Activated CD4-positive, alpha-beta T cell treated with anti-CD3 and anti-CD28 coated beads for 4 hours (primary cell): ENCODE measurements at regions not wholly inside any gene's neighbourhood (a gene's known extent, or its start where the extent isn't known, plus 50 kb on each side); places are given as distances from the start of the nearest gene placed in this dataset.

Experiments used
- DNase-seq, 2 donors: peaks; one replicate each; pipeline ENCODE4 v3.0.0-alpha.2; 2020

GRCh38 chr9:1337169-1337568 is 287.0 kb downstream of the DMRT2 start:
- DNase-seq: no peak

GRCh38 chr9:1340390-1340789 is 290.2 kb downstream of the DMRT2 start:
- no peak for DNase-seq

DNA sequence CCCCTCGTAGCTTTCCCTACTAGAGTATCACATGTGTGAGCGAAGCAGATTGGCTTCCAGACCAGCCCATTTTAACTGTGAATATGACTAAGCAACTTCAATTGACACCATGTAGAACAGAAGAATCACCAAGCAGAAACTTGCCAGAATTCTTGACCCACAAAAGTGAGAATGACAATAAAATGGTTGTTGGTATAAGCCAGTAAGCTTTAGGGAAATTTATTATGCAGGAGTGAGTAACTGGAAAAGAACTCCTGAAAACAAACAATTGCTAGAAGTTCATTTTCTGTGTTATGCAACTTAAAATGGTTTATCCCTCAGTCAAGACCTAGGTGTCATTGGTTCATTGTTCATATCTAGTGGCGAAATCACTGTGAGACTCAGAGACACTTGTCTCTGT is 303.1 kb downstream of the DMRT2 start:
- DNase-seq: no peak

DNA sequence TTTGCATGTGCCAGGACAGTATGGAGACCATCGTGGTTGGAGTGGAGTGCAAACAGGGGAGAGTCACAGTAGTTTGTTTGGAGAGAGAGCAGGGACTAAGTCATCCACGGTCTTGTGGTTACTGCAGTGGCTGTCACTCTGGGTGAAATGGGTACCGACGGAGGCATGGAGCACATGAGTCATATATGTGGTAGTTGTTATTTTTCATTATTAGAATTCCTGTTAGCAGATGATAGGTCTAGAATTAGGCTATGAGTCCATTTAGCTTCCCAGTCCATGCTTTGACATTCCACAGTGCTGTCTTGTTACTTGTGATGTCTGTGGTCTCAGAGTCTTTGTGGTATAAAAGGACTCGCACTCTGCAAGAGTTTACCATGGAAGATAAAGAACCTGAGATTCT is 303.9 kb downstream of the DMRT2 start:
- DNase-seq: no peak

GRCh38 chr9:1354606-1355005 is 304.4 kb downstream of the DMRT2 start:
- DNase-seq: no peak

- DNase-seq: no peak
These were observed 305.5 kb downstream of the DMRT2 start for GRCh38 chr9:1355656-1356055.

GRCh38 chr9:1362845-1363244 is 312.7 kb downstream of the DMRT2 start:
- DNase-seq: no peak

- no peak for DNase-seq
These were observed 316.1 kb downstream of the DMRT2 start for GRCh38 chr9:1366276-1366675.

DNA sequence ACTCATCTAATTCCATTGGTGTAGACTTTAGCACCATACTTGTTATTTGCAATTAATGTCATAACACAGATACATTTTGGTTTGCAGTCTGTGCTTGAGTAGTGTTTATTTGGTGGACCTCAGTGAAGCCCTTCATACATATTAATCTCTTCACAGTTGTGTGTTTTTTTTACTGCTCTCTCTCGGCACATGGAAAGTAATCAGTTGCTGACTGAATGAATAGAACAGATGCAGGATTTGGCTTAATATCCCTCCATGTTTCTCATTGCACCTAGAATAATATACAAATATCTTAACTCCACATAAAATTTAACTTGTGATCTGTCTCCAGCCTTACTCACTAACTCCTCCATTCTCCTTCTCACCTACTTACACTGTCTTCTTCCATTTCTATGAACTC is 319.1 kb downstream of the DMRT2 start:
- no peak for DNase-seq

GRCh38 chr9:1373445-1373844 is 323.3 kb downstream of the DMRT2 start:
- DNase-seq: no peak

- no peak for DNase-seq
These were observed 333.8 kb downstream of the DMRT2 start for GRCh38 chr9:1383899-1384455.

- no peak for DNase-seq
These were observed 334.7 kb downstream of the DMRT2 start for GRCh38 chr9:1384816-1385215.

GRCh38 chr9:1386420-1386819 is 336.3 kb downstream of the DMRT2 start:
- no peak for DNase-seq

- no peak for DNase-seq
These were observed 338.1 kb downstream of the DMRT2 start for GRCh38 chr9:1388216-1388615.

GRCh38 chr9:1400983-1401382 is 350.8 kb downstream of the DMRT2 start:
- DNase-seq: no peak

GRCh38 chr9:1404940-1405339 is 354.8 kb downstream of the DMRT2 start:
- DNase-seq: no peak

DNA sequence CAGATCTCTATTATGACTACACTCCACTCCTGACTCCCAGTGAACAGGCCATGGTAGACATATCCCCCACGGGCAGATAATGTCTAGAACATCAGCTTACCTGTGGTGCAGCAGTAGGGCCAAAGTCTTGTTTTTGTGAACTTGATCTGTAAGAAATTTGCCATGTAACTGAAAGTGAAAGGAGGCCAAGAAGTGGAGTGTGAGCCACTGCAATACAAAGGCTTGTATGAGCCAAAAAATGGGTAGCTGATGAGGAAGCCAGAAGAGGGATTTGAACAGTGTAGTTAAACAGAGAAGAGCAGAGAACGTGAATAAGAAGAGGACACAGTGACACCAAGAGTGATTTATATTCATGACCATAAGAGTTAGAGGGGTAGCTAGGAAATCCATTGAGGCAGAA is 361.7 kb downstream of the DMRT2 start:
- DNase-seq: no peak

DNA sequence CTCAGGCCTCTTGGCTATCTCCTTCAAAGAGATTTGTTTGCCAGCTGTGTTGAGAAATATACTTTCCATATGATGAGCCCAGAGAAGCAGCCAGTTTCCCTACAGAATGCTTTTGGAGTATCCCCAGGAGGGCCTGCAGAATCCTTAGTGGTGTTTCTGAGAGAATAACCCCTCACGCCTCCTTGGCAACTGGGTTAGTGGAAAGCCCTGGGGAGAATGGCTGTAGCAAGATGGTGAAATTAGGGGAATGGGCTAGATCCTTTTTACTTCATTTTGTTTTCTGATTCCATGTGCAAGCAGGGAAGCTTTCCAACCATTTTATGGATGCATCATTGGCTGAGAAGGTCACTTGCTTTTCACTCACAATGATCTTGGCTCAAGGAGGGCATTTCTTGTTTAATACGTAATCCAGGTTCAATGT is 364.6 kb downstream of the DMRT2 start:
- no peak for DNase-seq

DNA sequence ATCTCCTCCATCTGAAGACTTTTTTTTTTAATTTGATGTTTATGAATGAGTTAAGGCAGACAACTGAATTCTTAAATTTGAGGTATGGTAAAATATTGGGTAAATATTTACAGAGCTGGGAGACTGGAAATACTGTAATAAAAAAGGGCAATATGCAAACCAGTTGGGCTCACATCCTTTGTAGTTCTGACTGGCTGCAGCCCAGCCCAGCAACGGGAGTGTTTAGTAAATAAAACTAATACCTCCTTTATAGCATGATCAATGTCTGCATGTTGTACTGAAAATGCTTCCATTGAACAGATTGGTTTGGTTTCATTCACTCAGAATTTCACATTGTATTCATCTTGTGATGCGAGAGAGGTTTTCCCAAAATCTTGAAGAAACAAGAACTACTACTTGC is 365.0 kb downstream of the DMRT2 start:
- no peak for DNase-seq

- DNase-seq: no peak
These were observed 366.1 kb downstream of the DMRT2 start for GRCh38 chr9:1416261-1416660.

- no peak for DNase-seq
These were observed 371.3 kb downstream of the DMRT2 start for GRCh38 chr9:1421436-1421835.

DNA sequence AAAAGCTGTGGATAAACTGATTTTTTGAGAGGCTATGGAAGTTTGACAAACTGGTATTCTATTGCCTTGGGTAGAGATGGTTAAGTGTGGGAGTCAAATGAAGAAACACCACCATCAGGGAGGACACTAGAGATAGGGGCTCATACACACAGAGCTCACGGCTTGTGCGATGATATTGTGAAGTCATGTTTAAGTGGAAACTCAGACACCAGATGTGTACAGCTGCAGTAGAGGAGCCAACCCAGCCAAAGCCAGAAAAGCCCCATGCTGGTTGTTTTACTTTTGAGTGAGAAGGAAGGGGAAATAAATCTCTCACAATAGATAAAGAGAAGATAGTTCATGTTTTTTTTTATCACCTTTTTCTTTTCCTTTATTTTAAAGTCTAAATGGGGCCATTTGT is 377.7 kb downstream of the DMRT2 start:
- no peak for DNase-seq

DNA sequence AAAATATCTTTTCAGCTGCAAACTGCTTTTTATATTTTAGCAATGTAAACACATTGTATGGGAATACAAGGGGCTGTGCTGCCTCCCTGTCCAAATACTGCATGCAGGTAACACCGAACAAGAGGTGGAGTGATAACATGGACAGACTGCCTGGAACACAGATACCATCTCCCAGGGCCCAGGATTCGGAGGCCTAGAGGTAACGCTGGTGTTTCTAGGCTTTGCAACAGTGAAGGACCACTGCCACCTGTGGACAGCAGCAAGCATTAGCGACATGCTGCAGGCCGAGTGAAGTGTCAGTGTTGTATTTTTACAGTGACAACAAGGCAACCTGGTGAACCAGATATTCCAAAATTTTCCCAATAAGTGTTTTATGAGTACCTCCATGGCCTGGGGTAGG is 379.1 kb downstream of the DMRT2 start:
- DNase-seq: no peak

DNA sequence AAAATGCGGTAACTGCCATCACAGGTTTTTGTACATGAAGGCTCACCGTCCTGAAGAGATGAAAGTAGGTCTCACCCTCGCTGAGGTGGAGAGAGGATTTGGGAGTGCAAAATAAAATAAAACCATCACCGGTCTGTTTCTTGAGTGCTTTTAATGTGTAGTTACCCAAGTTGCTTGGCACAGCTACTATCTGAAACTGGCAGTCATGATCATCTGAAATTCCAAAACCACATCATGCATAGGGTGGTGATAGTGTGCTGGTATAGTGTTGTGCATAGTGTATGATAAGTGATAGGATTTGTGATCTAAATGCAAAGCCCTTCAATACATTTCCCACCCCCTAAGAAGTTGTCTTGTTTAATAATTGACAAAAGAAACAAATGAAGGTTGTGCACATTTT is 381.3 kb downstream of the DMRT2 start:
- DNase-seq: no peak

DNA sequence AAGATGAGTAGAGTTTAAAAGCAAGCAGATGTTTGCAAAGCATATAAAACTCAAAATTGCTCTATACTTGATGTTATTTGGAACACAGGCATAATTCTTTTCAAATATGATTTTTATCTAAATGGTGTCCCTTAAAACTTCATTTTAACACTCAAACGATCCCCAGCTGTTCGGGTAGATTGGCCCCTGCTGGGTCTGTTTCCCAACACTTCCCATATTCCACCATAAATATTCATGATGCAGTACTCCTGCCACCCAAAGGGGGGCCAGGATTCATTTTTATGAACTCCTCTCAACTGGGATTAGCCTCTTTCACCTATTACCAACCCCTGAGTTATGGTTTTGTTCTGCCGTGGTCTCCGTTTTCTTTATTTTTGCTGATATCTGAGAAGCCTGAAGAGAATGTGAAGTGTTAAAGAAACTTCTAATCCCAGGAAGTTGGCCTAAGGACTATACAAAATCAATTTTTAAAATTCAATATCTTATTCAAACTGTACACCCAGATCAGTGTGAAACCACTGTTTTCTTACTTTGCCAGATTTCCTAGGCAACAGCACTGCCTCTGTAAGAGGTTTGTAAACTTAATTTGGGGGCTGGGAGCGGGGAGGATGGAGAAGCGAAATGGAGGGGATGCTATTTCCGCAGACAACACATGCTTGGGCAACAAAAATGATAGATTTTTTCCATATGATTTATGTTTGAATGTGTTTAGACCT is 384.1 kb downstream of the DMRT2 start:
- no peak for DNase-seq
